HEK293 (cell line): ENCODE measurements at regions not wholly inside any gene's neighbourhood (a gene's known extent, or its start where the extent isn't known, plus 50 kb on each side); places are given as distances from the start of the nearest gene placed in this dataset.

ENCODE experiments used
- CTCF ChIA-PET: fragments of 350-600 bp; formaldehyde crosslinking; extraction: SDS; loops from one replicate; lab custom pipeline; 2021; ENCODE audit warnings: antibody characterized with exemption; lab: Yijun Ruan, JAX
- POLR2A ChIA-PET: fragments of 300-600 bp; formaldehyde crosslinking; extraction: SDS; loops from one replicate; lab custom pipeline; 2020; ENCODE audit warnings: antibody characterized with exemption, inconsistent platforms; lab: Yijun Ruan, JAX
- H3K27ac ChIP-seq: fragments of 200-500 bp; sonication (Bioruptor generic); 2 replicates; pipeline ENCODE4 v1.5.1; 2014; ENCODE audit warnings: low read depth, low read length, control low read depth, inconsistent platforms; ENCODE audit errors: extremely low read depth
- H3K36me3 ChIP-seq, 2 experiments: fragments of 200-500 bp in 1 of 2; sonication (Bioruptor generic) in 1 of 2; 1 replicate in 1 of 2; 2 replicates in 1 of 2; pipeline ENCODE4 v1.5.1; 2014 to 2017; ENCODE audit warnings: inconsistent platforms in 2 of 2, low read length in 2 of 2; ENCODE audit not compliant: control insufficient read depth in 2 of 2, insufficient read depth in 1 of 2
- H3K4me1 ChIP-seq: fragments of 200-500 bp; sonication (Bioruptor generic); 2 replicates; pipeline ENCODE4 v1.5.1; 2014; ENCODE audit warnings: mild to moderate bottlenecking, low read length, inconsistent platforms; ENCODE audit not compliant: control insufficient read depth, insufficient read depth
- H3K4me3 ChIP-seq: 2 replicates; pipeline ENCODE4 v1.5.1; 2011; ENCODE audit warnings: low read depth, mild to moderate bottlenecking, control low read depth, low read length, moderate library complexity
- H3K9me3 ChIP-seq: fragments of 200-500 bp; sonication (Bioruptor generic); 2 replicates; pipeline ENCODE4 v1.5.1; 2014; ENCODE audit warnings: low read depth, low read length, inconsistent platforms; ENCODE audit not compliant: control insufficient read depth, insufficient read depth
- HOXC10 ChIP-seq: sonication (generic); formaldehyde crosslinking; IDR thresholded peaks from 2 replicates; pipeline ENCODE4 v1.8.1; 2023; ENCODE audit warnings: mild to moderate bottlenecking, missing genetic modification reagents
- IKZF3 ChIP-seq: fragments of 450-650 bp; IDR thresholded peaks from 2 replicates; pipeline ENCODE4 v1.5.0; 2018; ENCODE audit warnings: missing biosample characterization, mild to moderate bottlenecking, missing genetic modification characterization, moderate library complexity
- PRDM4 ChIP-seq: fragments of 450-650 bp; formaldehyde crosslinking; IDR thresholded peaks from 2 replicates; pipeline ENCODE4 v1.5.1; 2017; ENCODE audit warnings: missing biosample characterization, missing genetic modification characterization
- ZNF112 ChIP-seq: fragments of 450-650 bp; formaldehyde crosslinking; IDR thresholded peaks from 2 replicates; pipeline ENCODE4 v1.5.0; 2017; ENCODE audit warnings: missing biosample characterization, missing genetic modification characterization
- ZNF16 ChIP-seq: fragments of 450-650 bp; formaldehyde crosslinking; IDR thresholded peaks from 2 replicates; pipeline ENCODE4 v1.5.1; 2016; ENCODE audit warnings: low read depth, missing biosample characterization, missing genetic modification characterization
- ZNF169 ChIP-seq: fragments of 450-650 bp; formaldehyde crosslinking; IDR thresholded peaks from 2 replicates; pipeline ENCODE4 v1.5.1; 2016; ENCODE audit warnings: missing biosample characterization, missing genetic modification characterization
- ZNF175 ChIP-seq: fragments of 450-650 bp; formaldehyde crosslinking; IDR thresholded peaks from 2 replicates; pipeline ENCODE4 v1.5.1; 2016; ENCODE audit warnings: missing biosample characterization, missing genetic modification characterization
- ZNF19 ChIP-seq: fragments of 450-650 bp; formaldehyde crosslinking; IDR thresholded peaks from 2 replicates; pipeline ENCODE4; 2016; ENCODE audit warnings: missing biosample characterization, missing genetic modification characterization, low read depth
- ZNF24 ChIP-seq: fragments of 450-650 bp; formaldehyde crosslinking; IDR thresholded peaks from 2 replicates; pipeline ENCODE4 v1.5.1; 2016; ENCODE audit warnings: missing biosample characterization, missing genetic modification characterization
- ZNF362 ChIP-seq: fragments of 450-650 bp; formaldehyde crosslinking; IDR thresholded peaks from 2 replicates; pipeline ENCODE4 v1.5.1; 2016; ENCODE audit warnings: missing biosample characterization, missing genetic modification characterization
- ZNF37A ChIP-seq: fragments of 450-650 bp; IDR thresholded peaks from 2 replicates; pipeline ENCODE4 v1.5.1; 2018; ENCODE audit warnings: missing biosample characterization, missing genetic modification characterization
- ZNF416 ChIP-seq: fragments of 450-650 bp; formaldehyde crosslinking; IDR thresholded peaks from 2 replicates; pipeline ENCODE4 v1.5.1; 2016; ENCODE audit warnings: missing biosample characterization, missing genetic modification characterization
- ZNF48 ChIP-seq: fragments of 450-650 bp; formaldehyde crosslinking; IDR thresholded peaks from 2 replicates; pipeline ENCODE4 v1.5.1; 2016; ENCODE audit warnings: missing biosample characterization, missing genetic modification characterization
- ZNF513 ChIP-seq: fragments of 450-650 bp; IDR thresholded peaks from 2 replicates; pipeline ENCODE4 v1.5.1; 2018; ENCODE audit warnings: missing biosample characterization, missing genetic modification characterization
- ZNF529 ChIP-seq: fragments of 450-650 bp; formaldehyde crosslinking; IDR thresholded peaks from 2 replicates; pipeline ENCODE4 v1.5.1; 2017; ENCODE audit warnings: missing genetic modification characterization, missing biosample characterization; ENCODE audit not compliant: insufficient replicate concordance
- ZNF768 ChIP-seq: fragments of 450-650 bp; formaldehyde crosslinking; IDR thresholded peaks from 2 replicates; pipeline ENCODE4 v1.5.1; 2018; ENCODE audit warnings: missing biosample characterization, mild to moderate bottlenecking, missing genetic modification characterization
- ZNF776 ChIP-seq: fragments of 450-650 bp; formaldehyde crosslinking; IDR thresholded peaks from 2 replicates; pipeline ENCODE4 v1.5.0; 2017; ENCODE audit warnings: missing biosample characterization, missing genetic modification characterization, borderline replicate concordance
- ZNF837 ChIP-seq: fragments of 450-650 bp; formaldehyde crosslinking; IDR thresholded peaks from 2 replicates; pipeline ENCODE4 v1.5.1; 2016; ENCODE audit warnings: missing biosample characterization, missing genetic modification characterization
- TF ChIP-seq, protein P1 (sequence below): fragments of 450-650 bp; formaldehyde crosslinking; IDR thresholded peaks from 2 replicates; pipeline ENCODE4 v1.5.1; 2016; ENCODE audit warnings: missing biosample characterization, missing genetic modification characterization, borderline replicate concordance
- TF ChIP-seq, protein P2 (sequence below): fragments of 450-650 bp; formaldehyde crosslinking; IDR thresholded peaks from 2 replicates; pipeline ENCODE4 v1.5.1; 2016; ENCODE audit warnings: missing biosample characterization, missing genetic modification characterization

- no peaks in the 10 kb centered on the region for H3K36me3 ChIP-seq
- POLR2A ChIA-PET = no interaction called here
- TF ChIP-seq ZNF48 (tag by site-specific recombination) (no peak), ZNF416 (tag by site-specific recombination) (no peak), ZNF19 (tag by site-specific recombination) (no peak), ZNF768 (no peak)
- H3K9me3 ChIP-seq = no peaks in the 10 kb centered on the region
- H3K4me3 ChIP-seq = no peak overlapping the region
- no peaks in the 10 kb centered on the region for H3K4me1 ChIP-seq
- CTCF ChIA-PET = interaction anchor here (0.7 kb wide), 1 partner anchor 1481 kb away, joined by 3 read pairs; no protein-coding TSS in a partner anchor
- H3K27ac ChIP-seq = no peak overlapping the region
These were observed 1511.2 kb downstream of the FAM181B start for GRCh38 chr11:81222491-81222890.

GRCh38 chr11:81220146-81220895, 1513.3 kb downstream of the FAM181B start:
- H3K27ac ChIP-seq = no peak overlapping the region
- H3K9me3 ChIP-seq = no peaks in the 10 kb centered on the region
- ChIA-PET POLR2A (no interaction called here), CTCF (interaction anchor here (1.4 kb wide), 1 partner anchor 16 kb away, joined by 3 read pairs; no protein-coding TSS in a partner anchor)
- H3K4me1 ChIP-seq = no peaks in the 10 kb centered on the region
- TF ChIP-seq, protein P1, sequence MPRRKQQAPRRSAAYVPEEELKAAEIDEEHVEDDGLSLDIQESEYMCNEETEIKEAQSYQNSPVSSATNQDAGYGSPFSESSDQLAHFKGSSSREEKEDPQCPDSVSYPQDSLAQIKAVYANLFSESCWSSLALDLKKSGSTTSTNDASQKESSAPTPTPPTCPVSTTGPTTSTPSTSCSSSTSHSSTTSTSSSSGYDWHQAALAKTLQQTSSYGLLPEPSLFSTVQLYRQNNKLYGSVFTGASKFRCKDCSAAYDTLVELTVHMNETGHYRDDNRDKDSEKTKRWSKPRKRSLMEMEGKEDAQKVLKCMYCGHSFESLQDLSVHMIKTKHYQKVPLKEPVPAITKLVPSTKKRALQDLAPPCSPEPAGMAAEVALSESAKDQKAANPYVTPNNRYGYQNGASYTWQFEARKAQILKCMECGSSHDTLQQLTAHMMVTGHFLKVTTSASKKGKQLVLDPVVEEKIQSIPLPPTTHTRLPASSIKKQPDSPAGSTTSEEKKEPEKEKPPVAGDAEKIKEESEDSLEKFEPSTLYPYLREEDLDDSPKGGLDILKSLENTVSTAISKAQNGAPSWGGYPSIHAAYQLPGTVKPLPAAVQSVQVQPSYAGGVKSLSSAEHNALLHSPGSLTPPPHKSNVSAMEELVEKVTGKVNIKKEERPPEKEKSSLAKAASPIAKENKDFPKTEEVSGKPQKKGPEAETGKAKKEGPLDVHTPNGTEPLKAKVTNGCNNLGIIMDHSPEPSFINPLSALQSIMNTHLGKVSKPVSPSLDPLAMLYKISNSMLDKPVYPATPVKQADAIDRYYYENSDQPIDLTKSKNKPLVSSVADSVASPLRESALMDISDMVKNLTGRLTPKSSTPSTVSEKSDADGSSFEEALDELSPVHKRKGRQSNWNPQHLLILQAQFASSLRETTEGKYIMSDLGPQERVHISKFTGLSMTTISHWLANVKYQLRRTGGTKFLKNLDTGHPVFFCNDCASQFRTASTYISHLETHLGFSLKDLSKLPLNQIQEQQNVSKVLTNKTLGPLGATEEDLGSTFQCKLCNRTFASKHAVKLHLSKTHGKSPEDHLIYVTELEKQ (tag by site-specific recombination) = no peak
- TF ChIP-seq, protein P2, sequence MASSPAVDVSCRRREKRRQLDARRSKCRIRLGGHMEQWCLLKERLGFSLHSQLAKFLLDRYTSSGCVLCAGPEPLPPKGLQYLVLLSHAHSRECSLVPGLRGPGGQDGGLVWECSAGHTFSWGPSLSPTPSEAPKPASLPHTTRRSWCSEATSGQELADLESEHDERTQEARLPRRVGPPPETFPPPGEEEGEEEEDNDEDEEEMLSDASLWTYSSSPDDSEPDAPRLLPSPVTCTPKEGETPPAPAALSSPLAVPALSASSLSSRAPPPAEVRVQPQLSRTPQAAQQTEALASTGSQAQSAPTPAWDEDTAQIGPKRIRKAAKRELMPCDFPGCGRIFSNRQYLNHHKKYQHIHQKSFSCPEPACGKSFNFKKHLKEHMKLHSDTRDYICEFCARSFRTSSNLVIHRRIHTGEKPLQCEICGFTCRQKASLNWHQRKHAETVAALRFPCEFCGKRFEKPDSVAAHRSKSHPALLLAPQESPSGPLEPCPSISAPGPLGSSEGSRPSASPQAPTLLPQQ = no peak
- no peak for TF ChIP-seq ZNF529 (tag by site-specific recombination)
- no peak for TF ChIP-seq ZNF37A (tag by site-specific recombination)
- TF ChIP-seq ZNF175 (tag by site-specific recombination) = no peak
- no peak for TF ChIP-seq ZNF776 (tag by site-specific recombination)
- TF ChIP-seq ZNF16 (tag by site-specific recombination) = no peak
- no peak for TF ChIP-seq ZNF362
- TF ChIP-seq ZNF112 = no peak
- TF ChIP-seq IKZF3 (tag by site-specific recombination) = no peak
- TF ChIP-seq ZNF513 = no peak
- TF ChIP-seq ZNF169 (tag by site-specific recombination) = no peak
- TF ChIP-seq HOXC10 (CRISPR knock-in tag) = no peak
- TF ChIP-seq ZNF837 (tag by site-specific recombination) = no peak
- TF ChIP-seq PRDM4 = no peak
- no peak for TF ChIP-seq ZNF24 (tag by site-specific recombination)
- H3K4me3 ChIP-seq = no peak overlapping the region
- no peaks in the 10 kb centered on the region for H3K36me3 ChIP-seq
